CD8-positive, alpha-beta memory T cell (primary cell): ENCODE measurements at regions not wholly inside any gene's neighbourhood (a gene's known extent, or its start where the extent isn't known, plus 50 kb on each side); places are given as distances from the start of the nearest gene placed in this dataset.
A peak's percentile ranks its signal among the peaks of the same experiment; 100 is the strongest.

Experiments
- CTCF ChIA-PET: fragments of 350-600 bp; sonication (Branson Sonifier 250); formaldehyde crosslinking; loops from one replicate; lab custom pipeline; 2021; ENCODE audit warnings: antibody characterized with exemption; lab: Charles Lee
- POLR2A ChIA-PET: fragments of 350-600 bp; sonication (Branson Sonifier 250); formaldehyde crosslinking; loops from one replicate; lab custom pipeline; 2021; ENCODE audit warnings: antibody characterized with exemption; lab: Charles Lee
- DNase-seq, 5 donors: peaks; one replicate each; pipeline versions ENCODE4 v3.0.0 to v3.0.0-alpha.2; 2020 to 2022; ENCODE audit warnings: mixed read lengths in 1 of 5
- H3K27ac ChIP-seq: one replicate; pipeline ENCODE4 v1.7.0; 2013; ENCODE audit warnings: low read depth, mild to moderate bottlenecking, low read length, moderate library complexity
- H3K27me3 ChIP-seq: 2 replicates; pipeline ENCODE4 v1.7.0; 2013; ENCODE audit warnings: low read length, mild to moderate bottlenecking; ENCODE audit not compliant: insufficient read depth, poor library complexity, severe bottlenecking
- H3K36me3 ChIP-seq: 2 replicates; pipeline ENCODE4 v1.7.0; 2013; ENCODE audit warnings: mild to moderate bottlenecking, low read length, moderate library complexity; ENCODE audit not compliant: insufficient read depth
- H3K4me1 ChIP-seq: 2 replicates; pipeline ENCODE4 v1.7.0; 2013; ENCODE audit warnings: mild to moderate bottlenecking, low read length, moderate library complexity; ENCODE audit not compliant: insufficient read depth
- H3K4me3 ChIP-seq: 2 replicates; pipeline ENCODE4 v1.7.0; 2013; ENCODE audit warnings: mild to moderate bottlenecking, low read length
- H3K9me3 ChIP-seq: 2 replicates; pipeline ENCODE4 v1.7.0; 2013; ENCODE audit warnings: mild to moderate bottlenecking, low read length
- H3K27ac Mint-ChIP-seq, 8 donors: one replicate each; pipeline ENCODE4 v1.8.0; 2020 to 2021; ENCODE audit warnings: mixed read lengths in 8 of 8, mild to moderate bottlenecking in 6 of 8, inconsistent platforms in 3 of 8, moderate library complexity in 3 of 8
- H3K27me3 Mint-ChIP-seq, 2 donors: one replicate each; pipeline ENCODE4 v1.8.0; 2020 to 2021; ENCODE audit warnings: mixed read lengths in 2 of 2, mild to moderate bottlenecking in 1 of 2, moderate library complexity in 1 of 2
- H3K36me3 Mint-ChIP-seq, 3 donors: one replicate each; pipeline ENCODE4 v1.8.0; 2020 to 2021; ENCODE audit warnings: mixed read lengths in 3 of 3, inconsistent platforms in 1 of 3, mild to moderate bottlenecking in 1 of 3
- H3K4me1 Mint-ChIP-seq, 3 donors: one replicate each; pipeline ENCODE4 v1.8.0; 2020 to 2021; ENCODE audit warnings: mixed read lengths in 3 of 3, inconsistent platforms in 1 of 3, mild to moderate bottlenecking in 1 of 3
- H3K4me3 Mint-ChIP-seq, 7 donors: one replicate each; pipeline ENCODE4 v1.8.0; 2020 to 2021; ENCODE audit warnings: mixed read lengths in 7 of 7, mild to moderate bottlenecking in 6 of 7, moderate library complexity in 4 of 7, inconsistent platforms in 2 of 7
- H3K9me3 Mint-ChIP-seq, 5 donors: one replicate each; pipeline ENCODE4 v1.8.0; 2020 to 2022; ENCODE audit warnings: mixed read lengths in 5 of 5, mild to moderate bottlenecking in 3 of 5, moderate library complexity in 2 of 5, inconsistent platforms in 1 of 5

- Mint-ChIP-seq H3K9me3 (no peaks in the 10 kb centered on the region), H3K36me3 (peaks cover 0 to 9% (median 0%) of the 10 kb centered on the region in 3 donors), H3K4me3 (peak overlapping the region; percentile 19 to 81 (median 69)), H3K27me3 (peaks cover 0 to 3% of the 10 kb centered on the region in 2 donors), H3K4me1 (peaks cover 42 to 46% (median 43%) of the 10 kb centered on the region in 3 donors), H3K27ac (peak overlapping the region; percentile 59 to 88 (median 81))
- Histone ChIP-seq H3K36me3 (no peaks in the 10 kb centered on the region), H3K9me3 (no peaks in the 10 kb centered on the region), H3K4me1 (peaks cover 27% of the 10 kb centered on the region), H3K27me3 (no peaks in the 10 kb centered on the region), H3K27ac (no peak overlapping the region), H3K4me3 (peak overlapping the region; percentile 10)
- POLR2A ChIA-PET = no interaction called here
- peak in 3 of 5 donors; percentile 7 to 32 (median 17) for DNase-seq
- CTCF ChIA-PET = interaction anchor here (1.9 kb wide), 1 partner anchor 16 kb away, joined by 4 read pairs; no protein-coding TSS in a partner anchor
These were observed 218.6 kb downstream of the PDCD6IP start for GRCh38 chr3:34016925-34017587.

GRCh38 chr3:34017757-34018156, 219.3 kb downstream of the PDCD6IP start:
- ChIA-PET POLR2A (no interaction called here), CTCF (no interaction called here)
- no peak overlapping the region for H3K27ac ChIP-seq
- no peaks in the 10 kb centered on the region for H3K9me3 Mint-ChIP-seq
- no peaks in the 10 kb centered on the region for H3K36me3 ChIP-seq
- no peak overlapping the region for H3K4me3 ChIP-seq
- no peaks in the 10 kb centered on the region for H3K27me3 ChIP-seq
- H3K4me3 Mint-ChIP-seq = peak overlapping the region in 4 of 7 donors; percentile 60 to 69 (median 63)
- peaks cover 42 to 46% (median 43%) of the 10 kb centered on the region in 3 donors for H3K4me1 Mint-ChIP-seq
- no peak for DNase-seq
- peaks cover 0 to 9% (median 0%) of the 10 kb centered on the region in 3 donors for H3K36me3 Mint-ChIP-seq
- no peaks in the 10 kb centered on the region for H3K9me3 ChIP-seq
- peak overlapping the region in 3 of 8 donors; percentile 52 to 86 (median 64) for H3K27ac Mint-ChIP-seq
- peaks cover 27% of the 10 kb centered on the region for H3K4me1 ChIP-seq
- H3K27me3 Mint-ChIP-seq = peaks cover 0 to 3% of the 10 kb centered on the region in 2 donors

GRCh38 chr3:34019158-34019557, 220.7 kb downstream of the PDCD6IP start:
- Mint-ChIP-seq H3K4me1 (peaks cover 42 to 46% (median 43%) of the 10 kb centered on the region in 3 donors), H3K27ac (no peak overlapping the region), H3K27me3 (peaks cover 0 to 3% of the 10 kb centered on the region in 2 donors), H3K4me3 (no peak overlapping the region), H3K36me3 (peaks cover 0 to 9% (median 0%) of the 10 kb centered on the region in 3 donors), H3K9me3 (no peaks in the 10 kb centered on the region)
- ChIA-PET POLR2A (no interaction called here), CTCF (no interaction called here)
- H3K4me3 ChIP-seq = no peak overlapping the region
- H3K36me3 ChIP-seq = no peaks in the 10 kb centered on the region
- H3K27me3 ChIP-seq = no peaks in the 10 kb centered on the region
- no peaks in the 10 kb centered on the region for H3K9me3 ChIP-seq
- no peak overlapping the region for H3K27ac ChIP-seq
- no peak for DNase-seq
- peaks cover 27% of the 10 kb centered on the region for H3K4me1 ChIP-seq

GRCh38 chr3:34020170-34020569, 221.7 kb downstream of the PDCD6IP start:
- H3K27me3 Mint-ChIP-seq = peaks cover 0 to 3% of the 10 kb centered on the region in 2 donors
- H3K4me3 ChIP-seq = no peak overlapping the region
- H3K36me3 ChIP-seq = no peaks in the 10 kb centered on the region
- H3K9me3 ChIP-seq = no peaks in the 10 kb centered on the region
- H3K27ac ChIP-seq = no peak overlapping the region
- H3K4me1 Mint-ChIP-seq = peaks cover 36 to 44% (median 39%) of the 10 kb centered on the region in 3 donors
- H3K27ac Mint-ChIP-seq = peak overlapping the region in 1 of 8 donors; percentile 16
- CTCF ChIA-PET = no interaction called here
- H3K36me3 Mint-ChIP-seq = peaks cover 0 to 9% (median 0%) of the 10 kb centered on the region in 3 donors
- POLR2A ChIA-PET = no interaction called here
- no peak overlapping the region for H3K4me3 Mint-ChIP-seq
- peaks cover 27% of the 10 kb centered on the region for H3K4me1 ChIP-seq
- no peaks in the 10 kb centered on the region for H3K27me3 ChIP-seq
- no peaks in the 10 kb centered on the region for H3K9me3 Mint-ChIP-seq
- no peak for DNase-seq

- Histone ChIP-seq H3K4me1 (peaks cover 23% of the 10 kb centered on the region), H3K36me3 (no peaks in the 10 kb centered on the region), H3K9me3 (no peaks in the 10 kb centered on the region), H3K27ac (no peak overlapping the region), H3K4me3 (no peak overlapping the region), H3K27me3 (no peaks in the 10 kb centered on the region)
- Mint-ChIP-seq H3K36me3 (peaks cover 0 to 9% (median 0%) of the 10 kb centered on the region in 3 donors), H3K4me1 (peaks cover 28 to 36% (median 33%) of the 10 kb centered on the region in 3 donors), H3K4me3 (no peak overlapping the region), H3K27me3 (peaks cover 0 to 3% of the 10 kb centered on the region in 2 donors), H3K27ac (no peak overlapping the region), H3K9me3 (no peaks in the 10 kb centered on the region)
- POLR2A ChIA-PET = no interaction called here
- DNase-seq = no peak
- CTCF ChIA-PET = no interaction called here
These were observed 222.6 kb downstream of the PDCD6IP start for GRCh38 chr3:34020726-34021680.

- ChIA-PET CTCF (no interaction called here), POLR2A (no interaction called here)
- Histone ChIP-seq H3K36me3 (no peaks in the 10 kb centered on the region), H3K4me1 (peaks cover 11% of the 10 kb centered on the region), H3K4me3 (no peak overlapping the region), H3K27me3 (no peaks in the 10 kb centered on the region), H3K27ac (no peak overlapping the region), H3K9me3 (no peaks in the 10 kb centered on the region)
- Mint-ChIP-seq H3K27me3 (peaks cover 0 to 3% of the 10 kb centered on the region in 2 donors), H3K27ac (peak overlapping the region in 1 of 8 donors; percentile 63), H3K4me1 (peaks cover 17 to 24% (median 21%) of the 10 kb centered on the region in 3 donors), H3K36me3 (peaks cover 0 to 9% (median 0%) of the 10 kb centered on the region in 3 donors), H3K4me3 (no peak overlapping the region), H3K9me3 (no peaks in the 10 kb centered on the region)
- no peak for DNase-seq
These were observed 223.7 kb downstream of the PDCD6IP start for GRCh38 chr3:34022147-34022546.

GRCh38 chr3:34024447-34025240, 226.2 kb downstream of the PDCD6IP start:
- H3K4me1 Mint-ChIP-seq = peaks cover 0 to 11% (median 7%) of the 10 kb centered on the region in 3 donors
- Histone ChIP-seq H3K27me3 (no peaks in the 10 kb centered on the region), H3K36me3 (no peaks in the 10 kb centered on the region), H3K27ac (no peak overlapping the region), H3K9me3 (no peaks in the 10 kb centered on the region), H3K4me1 (no peaks in the 10 kb centered on the region), H3K4me3 (no peak overlapping the region)
- CTCF ChIA-PET = no interaction called here
- H3K4me3 Mint-ChIP-seq = no peak overlapping the region
- H3K27ac Mint-ChIP-seq = peak overlapping the region in 2 of 8 donors; percentile 56 to 64
- peaks cover 0 to 9% (median 0%) of the 10 kb centered on the region in 3 donors for H3K36me3 Mint-ChIP-seq
- DNase-seq = no peak
- peaks cover 0 to 4% of the 10 kb centered on the region in 2 donors for H3K27me3 Mint-ChIP-seq
- POLR2A ChIA-PET = no interaction called here
- H3K9me3 Mint-ChIP-seq = no peaks in the 10 kb centered on the region
